GM19023 (cell line): ENCODE measurements at regions not wholly inside any gene's neighbourhood (a gene's known extent, or its start where the extent isn't known, plus 50 kb on each side); places are given as distances from the start of the nearest gene placed in this dataset.
"Not testable (repeated sequence)": the region's sequence is repeated elsewhere in the genome, so short reads cannot be mapped to it uniquely, and the experiment has no call there.

Experiments used
- ATAC-seq: cut with Tn5 transposase; IDR thresholded peaks from one replicate; pipeline ENCODE4 v1.9.1; 2021; ENCODE audit warnings: mild to moderate bottlenecking, moderate library complexity; ENCODE audit not compliant: unreplicated experiment

DNA sequence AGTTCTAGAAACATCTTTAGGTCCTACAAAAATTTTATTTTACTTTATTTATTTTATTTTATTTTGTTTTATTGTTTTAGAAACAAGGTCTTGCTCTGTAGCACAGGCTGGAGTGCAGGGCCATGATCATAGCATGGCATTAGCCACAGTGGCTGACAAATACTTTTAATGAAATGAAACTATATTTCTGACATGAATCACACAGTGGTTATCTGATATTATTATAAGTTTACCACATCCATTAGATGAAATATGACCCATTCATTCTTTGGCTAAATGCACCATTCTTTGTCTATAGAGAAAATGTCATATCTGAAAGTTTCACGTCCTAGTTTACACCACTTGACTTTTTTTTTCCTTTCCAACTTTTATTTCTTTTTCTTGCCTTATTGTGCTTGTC is 613.4 kb upstream of the ADAMTS5 start:
- no peak for ATAC-seq

DNA sequence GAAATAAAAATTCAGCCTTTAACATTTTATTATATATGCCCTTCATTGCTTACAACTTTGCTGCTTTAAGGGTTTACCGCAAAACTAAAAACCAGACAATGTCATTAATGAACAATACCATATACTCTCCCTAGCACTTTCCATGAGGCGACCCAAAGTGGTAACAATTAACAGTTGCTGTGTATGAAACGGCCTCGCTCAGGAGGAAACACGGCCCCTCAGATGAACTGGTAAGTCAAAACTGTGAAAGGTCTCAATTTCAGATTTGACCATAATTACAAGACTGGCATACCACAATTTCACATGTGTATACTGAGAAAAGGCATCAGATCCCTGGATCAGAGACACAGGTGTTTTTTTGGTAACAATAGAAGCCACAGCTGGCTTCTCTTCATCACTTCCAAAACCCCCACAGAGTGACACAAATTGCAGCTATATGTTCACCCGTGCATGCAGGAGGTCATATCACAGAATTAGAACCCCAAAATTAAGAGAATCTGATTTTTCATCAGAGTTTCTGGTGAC is 611.9 kb upstream of the ADAMTS5 start:
- ATAC-seq: no peak

DNA sequence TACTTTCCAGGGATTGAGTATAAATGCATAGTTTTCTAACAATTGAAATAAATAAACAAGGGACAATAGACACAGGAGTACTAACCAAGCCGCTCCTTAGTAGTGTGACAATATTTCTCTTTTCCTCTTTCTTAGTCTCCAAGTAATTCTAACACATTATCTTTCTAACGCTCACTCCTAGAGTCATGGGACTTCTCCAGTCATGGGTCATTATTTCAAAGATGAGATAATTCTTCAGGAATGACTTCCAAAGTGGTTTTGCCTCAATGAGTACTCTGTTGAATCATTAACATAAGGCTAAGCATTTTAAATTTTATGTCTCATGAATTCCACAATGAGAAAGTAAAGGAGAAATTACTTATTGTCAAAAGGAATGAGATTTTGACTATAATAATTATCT is 605.8 kb upstream of the ADAMTS5 start:
- no peak for ATAC-seq

DNA sequence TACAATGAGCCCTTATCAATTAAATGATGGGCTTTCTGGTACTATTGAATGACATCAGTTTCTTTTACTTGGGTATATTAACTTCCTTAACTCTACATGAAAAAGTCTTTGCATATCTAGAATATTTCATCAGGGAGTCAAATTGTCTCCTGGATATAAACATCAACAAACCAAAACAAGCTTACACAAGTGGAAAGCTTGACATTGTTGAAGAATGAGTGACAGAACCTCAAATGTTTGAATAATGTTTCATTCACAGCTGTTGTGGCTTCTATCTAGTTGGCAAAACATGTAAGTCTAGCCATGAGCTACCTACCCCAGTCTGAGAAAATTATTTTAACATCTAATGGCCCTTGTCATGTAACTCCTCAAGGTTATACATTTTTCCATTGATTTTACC is 604.8 kb upstream of the ADAMTS5 start:
- no peak for ATAC-seq

DNA sequence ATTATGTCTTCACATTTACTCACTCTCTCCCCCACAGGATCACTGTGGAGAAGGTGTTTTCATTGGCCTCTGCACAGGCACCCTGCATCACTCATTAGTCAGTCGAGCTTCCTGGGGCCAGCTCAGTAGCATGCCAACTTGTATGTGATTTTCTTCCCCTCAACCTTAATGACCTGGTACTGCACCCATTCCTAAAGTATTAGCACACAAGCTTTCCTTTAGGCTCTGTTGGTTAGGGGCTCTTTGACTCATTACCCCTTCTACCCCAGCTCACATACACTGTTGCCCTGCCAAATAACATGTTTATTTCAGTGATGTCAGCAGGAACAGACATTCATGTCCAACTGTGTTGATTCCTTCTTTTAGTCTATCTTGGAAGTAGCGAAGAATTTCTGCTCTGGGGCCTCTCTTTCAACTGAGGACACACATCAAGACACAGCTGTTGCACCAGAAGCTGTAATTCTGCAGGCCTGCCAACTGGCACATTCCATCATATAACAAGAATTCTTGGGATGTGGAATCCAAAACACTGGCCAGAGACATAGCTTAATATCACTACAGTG is 603.5 kb upstream of the ADAMTS5 start:
- ATAC-seq: no peak

DNA sequence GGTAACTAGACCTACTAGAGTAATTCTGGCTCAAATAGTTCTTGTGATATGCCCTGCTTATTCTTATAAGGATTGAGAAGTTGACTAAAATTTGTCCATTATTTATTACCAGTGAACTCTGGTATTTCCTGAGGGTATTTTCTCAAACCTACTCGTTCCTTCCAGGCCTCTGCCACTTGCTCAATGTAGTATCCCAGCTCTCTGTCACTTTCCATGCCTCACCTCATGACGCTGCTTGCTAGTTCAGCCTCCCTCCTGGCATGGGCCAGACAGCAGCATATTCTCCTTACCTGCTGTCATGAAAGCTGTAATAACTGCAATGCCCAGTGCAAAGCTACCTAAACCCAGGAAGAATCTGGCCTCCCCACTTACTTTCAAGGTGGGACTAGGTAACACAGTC is 602.9 kb upstream of the ADAMTS5 start:
- ATAC-seq: no peak

DNA sequence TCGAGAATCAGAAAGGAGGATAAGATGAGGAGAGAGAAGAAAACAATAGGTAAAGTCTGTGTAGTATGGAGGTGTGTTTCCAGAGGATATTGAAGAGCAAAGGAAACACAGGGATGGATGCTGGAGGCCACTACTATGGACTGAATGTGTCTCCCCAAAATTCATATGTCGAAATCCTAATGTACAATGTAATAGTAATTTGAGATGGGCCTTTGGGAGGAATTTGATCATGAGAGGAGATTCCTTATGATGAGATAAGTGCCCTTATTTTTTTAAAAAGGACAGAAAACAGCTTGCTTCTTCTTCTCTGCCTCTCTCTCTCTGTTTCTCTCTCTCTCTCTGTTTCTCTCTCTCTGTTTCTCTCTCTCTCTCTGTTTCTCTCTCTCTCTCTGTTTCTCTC is 602.2 kb upstream of the ADAMTS5 start:
- ATAC-seq: no peak

DNA sequence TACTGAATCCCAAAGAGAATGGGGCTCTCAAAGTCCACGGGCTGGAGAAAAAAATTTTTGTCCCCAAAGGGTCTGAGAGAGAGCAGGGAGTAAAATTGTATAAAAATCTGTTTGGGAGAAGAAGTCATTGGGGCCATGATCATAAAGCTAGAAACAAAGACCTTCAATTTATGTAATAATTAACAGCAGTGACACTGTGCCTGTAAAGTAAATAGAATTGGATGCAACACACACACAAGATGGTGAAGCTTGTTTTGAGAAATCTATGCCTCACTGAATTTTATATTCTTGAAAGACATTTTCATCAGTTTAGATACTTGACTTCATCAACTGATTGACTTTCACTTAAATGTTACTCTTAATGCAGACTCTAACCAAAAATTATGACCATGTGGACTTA is 600.5 kb upstream of the ADAMTS5 start:
- ATAC-seq: no peak

DNA sequence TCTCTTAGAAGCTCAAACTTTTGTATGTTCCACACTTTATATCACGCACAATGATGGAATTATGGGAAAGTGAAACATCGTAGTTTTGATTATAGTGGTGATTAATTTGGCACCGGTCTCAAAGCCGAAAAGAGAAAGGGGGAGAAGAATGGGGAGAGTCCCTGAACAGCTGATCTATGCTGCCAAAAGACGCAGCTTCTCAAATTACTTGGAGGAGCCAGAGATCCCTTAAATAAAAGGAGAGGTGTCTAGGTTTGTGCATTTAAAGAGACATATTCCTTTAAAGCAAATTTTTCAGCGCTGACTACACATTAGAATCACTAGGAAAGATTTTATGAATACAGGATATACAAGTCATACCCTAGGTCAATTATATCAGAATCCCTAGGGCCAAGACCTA is 599.6 kb upstream of the ADAMTS5 start:
- no peak for ATAC-seq

DNA sequence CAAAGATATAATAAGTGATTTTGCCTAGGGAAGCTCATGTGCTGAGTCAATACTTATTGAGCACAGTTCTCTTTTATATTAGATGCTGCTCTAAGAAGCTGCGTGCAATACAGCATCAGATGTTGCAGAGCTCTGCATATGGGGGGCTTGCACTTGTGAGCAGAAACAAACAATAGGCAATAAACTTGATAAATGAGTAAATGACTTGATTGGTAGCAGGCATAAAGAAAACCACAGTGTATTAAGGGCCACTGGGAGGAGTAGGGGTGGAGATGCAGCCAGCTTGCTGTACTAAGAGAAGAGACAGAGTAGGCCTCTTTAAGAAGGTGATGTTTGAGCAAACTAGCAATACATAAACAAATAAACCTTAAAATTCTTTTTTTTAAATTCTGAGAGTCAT is 598.5 kb upstream of the ADAMTS5 start:
- no peak for ATAC-seq

DNA sequence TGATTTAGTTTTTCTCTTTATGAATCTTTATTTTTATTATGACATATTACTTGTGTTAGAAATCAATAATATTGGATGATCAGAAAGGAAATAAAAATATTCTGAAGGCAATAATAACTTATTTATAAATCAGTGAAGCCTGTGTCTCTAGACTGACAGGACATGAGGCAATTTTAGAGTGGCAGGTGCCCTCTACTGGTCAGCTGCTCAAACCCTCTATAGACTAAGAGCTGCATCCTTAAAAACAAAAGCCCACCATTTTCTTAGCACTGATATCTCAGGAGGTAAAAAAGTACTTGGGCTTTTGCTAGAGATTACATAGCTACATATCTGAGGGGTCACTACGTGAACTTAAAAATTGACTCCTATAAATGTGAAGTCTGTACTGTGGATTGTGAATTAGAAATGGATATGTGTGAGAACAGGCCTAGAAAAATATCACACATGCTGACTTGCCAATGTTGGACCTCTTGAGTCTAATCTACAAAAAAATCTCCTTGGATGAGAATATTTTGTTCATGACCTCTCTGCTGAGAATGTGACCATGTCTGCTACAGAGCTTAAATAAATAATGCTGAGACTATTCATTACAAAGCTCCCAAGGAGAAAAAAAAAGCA is 597.9 kb upstream of the ADAMTS5 start:
- no peak for ATAC-seq

DNA sequence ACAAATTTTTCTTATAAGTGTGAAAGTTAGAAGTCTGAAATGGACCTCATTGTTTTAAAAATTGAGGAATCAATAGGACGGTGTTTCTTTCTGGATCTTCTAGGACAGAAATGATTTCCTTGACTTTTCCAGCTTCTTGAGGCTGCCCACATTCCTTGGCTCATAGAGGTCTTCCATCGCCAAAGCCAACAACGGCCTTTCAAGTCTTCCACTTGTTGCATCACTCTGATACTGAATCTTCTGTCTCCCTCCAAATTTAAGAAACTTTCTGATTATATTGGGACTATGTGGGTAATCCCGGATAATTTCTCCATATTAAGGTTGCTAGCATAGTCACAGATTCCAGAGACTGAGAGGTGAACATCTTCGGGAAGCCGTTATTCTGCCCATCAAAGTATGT is 595.4 kb upstream of the ADAMTS5 start:
- no peak for ATAC-seq

DNA sequence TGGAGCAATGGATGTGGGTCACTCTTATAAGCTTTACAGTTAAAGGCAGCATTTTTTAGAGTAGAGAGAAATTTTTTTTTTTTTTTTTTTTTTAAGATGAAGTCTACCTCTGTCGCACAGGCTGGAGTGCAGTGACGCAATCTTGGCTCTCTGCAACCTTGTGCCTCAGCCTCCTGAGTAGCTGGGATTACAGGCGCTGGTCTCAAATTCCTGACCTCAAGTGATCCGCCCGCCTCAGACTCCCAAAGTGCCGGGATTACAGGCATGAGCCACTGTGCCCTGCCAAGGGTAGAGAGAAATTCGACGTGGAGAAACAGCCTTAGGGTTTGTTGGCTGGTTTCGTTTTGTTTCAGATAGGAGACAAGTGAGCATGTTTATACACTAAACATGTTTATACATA is 594.2 kb upstream of the ADAMTS5 start:
- ATAC-seq: no peak

DNA sequence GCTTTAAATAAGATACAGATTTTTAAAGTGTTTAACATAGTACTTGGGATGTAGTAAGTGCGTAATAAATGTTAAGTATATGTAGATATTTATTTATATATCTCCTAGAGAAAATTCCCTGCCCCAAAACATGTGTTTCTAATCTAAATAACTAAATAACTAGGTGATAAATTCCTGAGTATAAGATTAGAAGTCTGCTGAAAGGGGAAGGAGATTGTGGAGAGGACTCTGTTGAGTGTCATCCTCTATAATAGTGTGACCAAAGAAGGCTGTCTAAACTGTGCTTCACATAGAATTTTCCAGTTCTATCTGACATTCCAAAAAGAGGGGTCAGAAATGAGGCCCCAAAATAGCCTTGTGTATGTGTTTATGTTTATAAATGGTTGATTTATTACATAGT is 590.5 kb upstream of the ADAMTS5 start:
- ATAC-seq: no peak

DNA sequence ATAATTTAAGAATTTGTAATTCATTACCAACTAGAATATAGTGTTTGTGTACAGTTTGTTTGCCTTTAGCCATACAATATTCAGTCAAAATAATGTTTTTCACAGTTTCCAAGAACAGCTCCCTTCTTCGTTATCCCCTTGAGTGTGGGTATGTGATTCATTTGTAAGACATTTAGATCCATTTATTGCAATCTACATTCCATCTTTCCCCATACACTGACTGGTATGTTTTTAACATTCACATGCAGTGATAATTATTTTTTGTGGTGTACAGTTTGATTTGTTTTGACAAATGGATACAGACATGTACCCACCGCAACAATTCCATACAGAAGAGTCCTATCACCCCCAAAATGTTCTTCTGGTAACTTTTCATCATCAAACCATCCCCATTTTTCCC is 589.1 kb upstream of the ADAMTS5 start:
- ATAC-seq: no peak

DNA sequence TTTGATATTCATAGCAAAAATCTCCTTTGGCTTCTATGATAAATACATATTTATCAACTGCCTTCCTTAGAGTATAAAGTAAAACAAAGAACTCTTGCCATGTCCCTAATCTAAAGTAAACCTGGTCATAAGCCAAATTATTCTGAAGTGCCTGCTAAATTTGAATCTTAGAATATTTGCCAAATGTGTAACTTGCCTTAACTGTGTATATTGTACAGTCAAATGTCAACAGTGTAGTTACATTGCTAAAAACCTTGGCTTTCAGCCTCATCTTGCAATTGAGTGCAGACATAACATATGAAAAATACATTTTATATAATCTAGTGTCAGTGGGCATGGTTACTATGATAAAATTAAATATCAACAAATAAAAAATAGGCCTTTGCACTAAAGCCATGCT is 583.4 kb upstream of the ADAMTS5 start:
- ATAC-seq: no peak

DNA sequence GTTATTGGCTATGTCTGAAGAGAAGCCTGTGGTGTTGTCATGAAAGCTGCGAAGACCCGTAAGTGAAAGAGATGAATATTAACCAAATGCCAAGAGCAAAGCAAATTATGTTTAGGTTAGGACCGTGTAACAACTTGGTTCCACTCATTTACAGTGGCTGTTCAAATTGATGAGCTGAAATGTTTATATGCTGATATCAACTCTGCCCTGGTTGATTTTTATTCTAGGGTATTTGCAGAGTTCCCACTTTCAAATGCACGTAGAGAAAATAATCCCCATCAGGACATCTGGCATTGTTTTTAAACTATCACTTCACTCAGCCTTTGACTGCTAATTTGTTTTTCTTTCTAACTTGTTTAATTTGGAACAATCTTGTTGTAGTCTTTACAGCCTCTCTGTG is 581.6 kb upstream of the ADAMTS5 start:
- ATAC-seq: no peak

DNA sequence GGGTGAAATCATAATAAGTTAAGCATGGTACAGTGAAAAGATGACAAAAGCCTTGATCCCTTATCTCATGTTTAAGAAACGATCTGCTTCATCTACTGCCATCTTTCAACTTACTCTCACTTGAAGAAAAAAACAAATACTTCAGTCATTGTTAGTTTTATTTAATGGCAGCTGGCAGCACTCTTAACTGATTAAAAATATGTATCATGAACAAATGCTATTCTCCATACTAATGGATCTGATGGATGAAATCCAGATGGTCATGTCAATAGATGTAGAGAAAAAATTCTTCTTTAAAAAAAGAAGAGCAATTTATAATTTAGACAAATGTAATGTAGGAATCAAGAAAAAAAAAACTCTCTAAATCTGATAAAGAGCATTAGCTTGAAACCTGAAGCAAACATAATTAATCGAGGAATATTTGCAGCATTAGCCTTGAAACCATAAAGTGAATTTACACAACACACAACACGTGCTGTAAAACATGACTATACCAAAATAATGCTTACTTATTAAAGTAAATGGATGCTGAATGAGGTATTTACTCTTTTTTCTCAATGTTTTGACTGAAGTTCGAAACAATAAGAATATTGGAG is 579.0 kb upstream of the ADAMTS5 start:
- ATAC-seq: no peak

DNA sequence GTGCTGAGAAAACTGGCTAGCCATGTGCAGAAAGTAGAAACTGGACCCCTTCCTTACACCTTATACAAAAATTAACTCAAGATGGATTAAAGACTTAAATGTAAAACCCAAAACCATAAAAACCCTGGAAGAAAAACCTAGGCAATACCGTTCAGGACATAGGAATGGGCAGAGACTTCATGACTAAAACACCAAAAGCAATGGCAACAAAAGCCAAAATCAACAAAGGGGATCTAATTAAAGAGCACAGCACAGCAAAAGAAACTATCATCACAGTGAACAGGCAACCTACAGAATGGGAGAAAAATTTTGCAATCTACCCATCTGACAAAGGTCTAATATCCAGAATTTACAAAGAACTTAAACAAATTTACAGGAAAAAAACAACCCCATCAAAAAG is 575.2 kb upstream of the ADAMTS5 start:
- ATAC-seq: not testable (repeated sequence)

DNA sequence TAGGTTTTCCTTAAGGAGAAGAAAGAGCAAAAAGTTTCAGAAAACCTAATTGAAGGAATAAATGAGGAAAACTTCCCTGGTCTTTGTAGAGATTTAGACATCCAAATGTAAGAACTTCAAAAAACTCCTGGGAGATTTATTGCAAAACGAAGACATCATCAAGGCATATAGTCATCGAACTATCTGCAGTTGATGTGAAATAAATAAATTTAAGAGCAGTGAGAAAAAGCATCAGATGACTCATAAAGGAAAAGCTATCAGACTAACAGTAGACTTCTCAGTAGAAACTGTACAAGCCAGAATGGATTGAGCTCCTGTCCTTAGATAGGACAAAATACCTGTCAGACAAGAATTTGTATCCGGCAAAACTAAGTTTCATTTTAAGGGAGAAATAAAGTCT is 569.4 kb upstream of the ADAMTS5 start:
- no peak for ATAC-seq

DNA sequence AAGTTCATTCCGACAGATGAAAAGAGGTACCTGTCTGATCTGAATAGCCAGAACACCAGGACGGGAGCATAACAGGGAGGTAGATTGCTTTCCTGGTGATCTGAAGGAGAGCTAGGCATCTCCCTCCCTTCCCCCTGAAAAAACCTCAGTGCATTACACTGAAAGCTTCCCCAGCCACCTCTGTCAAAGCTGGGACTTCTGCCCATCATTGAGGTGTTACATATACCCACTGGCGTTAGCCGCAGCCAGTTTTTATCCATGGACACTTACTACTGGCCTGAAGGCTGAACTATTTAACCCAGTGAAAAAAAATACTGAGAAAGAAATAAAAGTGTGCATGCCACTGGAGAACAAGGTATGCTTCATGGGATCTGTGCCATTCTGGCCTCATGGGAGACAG is 568.3 kb upstream of the ADAMTS5 start:
- no peak for ATAC-seq

DNA sequence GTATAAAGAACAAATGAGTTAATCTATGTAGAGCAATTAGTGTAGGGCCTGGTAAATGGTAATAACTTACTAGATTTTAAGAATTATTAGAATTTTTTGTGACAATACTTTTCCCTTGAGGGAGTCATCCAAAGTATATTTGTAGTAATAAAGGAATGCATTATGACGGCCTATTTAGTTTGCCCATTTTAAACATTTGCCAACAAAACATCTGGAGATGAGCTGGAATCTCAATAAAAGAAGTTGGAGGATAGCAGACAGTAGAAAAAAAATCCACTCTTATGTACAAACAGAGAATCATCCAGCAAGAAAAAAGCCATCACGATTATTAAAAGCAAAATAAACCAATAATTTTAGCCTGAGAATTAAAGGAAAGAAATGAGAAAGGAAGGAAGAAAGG is 567.3 kb upstream of the ADAMTS5 start:
- no peak for ATAC-seq

DNA sequence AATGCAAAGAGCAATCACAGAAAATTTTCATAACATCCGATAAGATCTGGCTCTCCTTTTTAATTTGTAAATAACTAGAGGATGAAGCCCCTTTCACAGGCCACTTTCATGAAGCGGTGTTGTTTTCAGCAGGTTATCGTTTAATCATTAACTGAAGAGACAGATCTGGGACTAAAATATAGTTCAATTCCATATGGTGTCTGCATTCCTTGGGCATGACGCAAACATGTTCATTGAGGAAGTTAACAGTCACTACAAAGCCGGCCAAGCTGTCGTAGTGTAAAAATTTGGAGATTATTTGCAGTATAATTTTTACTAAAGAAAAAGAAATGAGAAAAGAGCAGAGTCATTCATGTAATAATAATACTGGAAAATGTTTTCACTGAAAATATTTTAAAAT is 565.2 kb upstream of the ADAMTS5 start:
- ATAC-seq: no peak
